H9 (cell line): ENCODE measurements at regions not wholly inside any gene's neighbourhood (a gene's known extent, or its start where the extent isn't known, plus 50 kb on each side); places are given as distances from the start of the nearest gene placed in this dataset.

Experiments
- DNase-seq: peaks from one replicate; pipeline ENCODE4 v3.0.0-alpha.2; 2017
- H2AFZ ChIP-seq: one replicate; pipeline ENCODE4 v1.6.1; 2013; ENCODE audit warnings: mild to moderate bottlenecking, low read length, control low read depth, moderate library complexity
- H2AK5ac ChIP-seq: 2 replicates; pipeline ENCODE4 v1.6.1; 2013; ENCODE audit warnings: low read length, control low read depth, mixed read lengths; ENCODE audit not compliant: insufficient read length
- H2BK120ac ChIP-seq: one replicate; pipeline ENCODE4 v1.6.1; 2013; ENCODE audit warnings: low read depth, mild to moderate bottlenecking, low read length, control low read depth, inconsistent platforms; ENCODE audit not compliant: poor library complexity, severe bottlenecking
- H2BK12ac ChIP-seq: 2 replicates; pipeline ENCODE4 v1.6.1; 2013; ENCODE audit warnings: low read length, control low read depth, mixed read lengths, low read depth; ENCODE audit not compliant: insufficient read length
- H2BK15ac ChIP-seq: 2 replicates; pipeline ENCODE4 v1.6.1; 2013; ENCODE audit warnings: low read depth, low read length, control low read depth
- H2BK20ac ChIP-seq: one replicate; pipeline ENCODE4 v1.6.1; 2013; ENCODE audit warnings: low read depth, mild to moderate bottlenecking, low read length, control low read depth, inconsistent platforms; ENCODE audit not compliant: poor library complexity, severe bottlenecking
- H2BK5ac ChIP-seq: 2 replicates; pipeline ENCODE4 v1.6.1; 2013; ENCODE audit warnings: low read length, control low read depth, mixed read lengths; ENCODE audit not compliant: insufficient read length
- H3K14ac ChIP-seq: 2 replicates; pipeline ENCODE4 v1.6.1; 2013; ENCODE audit warnings: low read length, control low read depth; ENCODE audit not compliant: insufficient read depth
- H3K18ac ChIP-seq: 2 replicates; pipeline ENCODE4 v1.6.1; 2013; ENCODE audit warnings: low read depth, mild to moderate bottlenecking, mixed read lengths, low read length, control low read depth; ENCODE audit not compliant: insufficient read length
- H3K23ac ChIP-seq: 2 replicates; pipeline ENCODE4 v1.6.1; 2013; ENCODE audit warnings: low read length, control low read depth, mixed read lengths, low read depth; ENCODE audit not compliant: insufficient read length
- H3K23me2 ChIP-seq: 2 replicates; pipeline ENCODE4 v1.6.1; 2013; ENCODE audit warnings: low read depth, mild to moderate bottlenecking, mixed read lengths, low read length, control low read depth; ENCODE audit not compliant: insufficient read length, poor library complexity, severe bottlenecking
- H3K27ac ChIP-seq: 2 replicates; pipeline ENCODE4 v1.5.1; 2013; ENCODE audit warnings: low read length, control low read depth, mixed read lengths, low read depth; ENCODE audit not compliant: insufficient read length
- H3K27me3 ChIP-seq: 2 replicates; pipeline ENCODE4 v1.6.1; 2013; ENCODE audit warnings: low read length, control low read depth, inconsistent platforms; ENCODE audit not compliant: insufficient read depth
- H3K4ac ChIP-seq: 2 replicates; pipeline ENCODE4 v1.6.1; 2013; ENCODE audit warnings: low read depth, mild to moderate bottlenecking, control low read depth, inconsistent platforms, low read length, moderate library complexity
- H3K4me1 ChIP-seq: 2 replicates; pipeline ENCODE4 v1.6.1; 2013; ENCODE audit warnings: low read length, control low read depth, inconsistent platforms; ENCODE audit not compliant: insufficient read depth
- H3K4me2 ChIP-seq: 2 replicates; pipeline ENCODE4 v1.6.1; 2013; ENCODE audit warnings: low read length, control low read depth, mixed read lengths; ENCODE audit not compliant: insufficient read length, insufficient read depth
- H3K56ac ChIP-seq: 2 replicates; pipeline ENCODE4 v1.6.1; 2013; ENCODE audit warnings: low read depth, mild to moderate bottlenecking, mixed read lengths, low read length, control low read depth; ENCODE audit not compliant: insufficient read length
- H3K79me1 ChIP-seq: 2 replicates; pipeline ENCODE4 v1.6.1; 2013; ENCODE audit warnings: low read depth, mild to moderate bottlenecking, moderate library complexity, low read length, control low read depth, inconsistent platforms; ENCODE audit not compliant: insufficient read depth, poor library complexity, severe bottlenecking
- H3K79me2 ChIP-seq: 2 replicates; pipeline ENCODE4 v1.6.1; 2013; ENCODE audit warnings: low read length, control low read depth, inconsistent platforms; ENCODE audit not compliant: insufficient read depth
- H3K9ac ChIP-seq: 2 replicates; pipeline ENCODE4 v1.6.1; 2013; ENCODE audit warnings: low read length, control low read depth, mixed read lengths; ENCODE audit not compliant: insufficient read length; ENCODE audit errors: extremely low read depth
- H3K9me3 ChIP-seq: one replicate; pipeline ENCODE4 v1.6.1; 2013; ENCODE audit warnings: low read depth, low read length, inconsistent platforms; ENCODE audit not compliant: control insufficient read depth
- H3T11ph ChIP-seq: one replicate; pipeline ENCODE4 v1.6.1; 2013; ENCODE audit warnings: mild to moderate bottlenecking, low read length, control low read depth, inconsistent platforms
- H4K20me1 ChIP-seq: one replicate; pipeline ENCODE4 v1.6.1; 2013; ENCODE audit not compliant: control insufficient read depth, insufficient read length, insufficient read depth
- H4K5ac ChIP-seq: 2 replicates; pipeline ENCODE4 v1.6.1; 2013; ENCODE audit warnings: low read depth, mild to moderate bottlenecking, mixed read lengths, low read length, control low read depth; ENCODE audit not compliant: insufficient read length
- H4K8ac ChIP-seq: replicated peaks from 2 replicates; pipeline ENCODE4 v1.6.1; 2013; ENCODE audit warnings: low read length, control low read depth, mixed read lengths, low read depth; ENCODE audit not compliant: insufficient read length
- H4K91ac ChIP-seq: 2 replicates; pipeline ENCODE4 v1.6.1; 2013; ENCODE audit warnings: low read depth, mild to moderate bottlenecking, moderate library complexity, mixed read lengths, low read length, control low read depth; ENCODE audit not compliant: insufficient read length
- H3K27ac Mint-ChIP-seq, 3 experiments: 2 replicates in 2 of 3; 3 replicates in 1 of 3; pipeline ENCODE4 v1.8.0; 2020 to 2021; ENCODE audit warnings: mixed read lengths in 3 of 3, mild to moderate bottlenecking in 1 of 3, moderate library complexity in 1 of 3
- H3K27me3 Mint-ChIP-seq: 2 replicates; pipeline ENCODE4 v1.8.0; 2021; ENCODE audit warnings: low read depth, mild to moderate bottlenecking, moderate library complexity, mixed read lengths
- H3K36me3 Mint-ChIP-seq, 3 experiments: 2 replicates in 2 of 3; 3 replicates in 1 of 3; pipeline ENCODE4 v1.8.0; 2020 to 2021; ENCODE audit warnings: low read depth in 3 of 3, mixed read lengths in 3 of 3; ENCODE audit not compliant: insufficient read depth in 1 of 3
- H3K4me1 Mint-ChIP-seq, 2 experiments: 2 replicates each; pipeline ENCODE4 v1.8.0; 2020; ENCODE audit warnings: mixed read lengths in 2 of 2
- H3K4me3 Mint-ChIP-seq, 2 experiments: 2 replicates in 1 of 2; 3 replicates in 1 of 2; pipeline ENCODE4 v1.8.0; 2020 to 2021; ENCODE audit warnings: mild to moderate bottlenecking in 2 of 2, mixed read lengths in 2 of 2, moderate library complexity in 1 of 2
- H3K9me3 Mint-ChIP-seq, 2 experiments: 2 replicates in 1 of 2; 3 replicates in 1 of 2; pipeline ENCODE4 v1.8.0; 2020; ENCODE audit warnings: mild to moderate bottlenecking in 2 of 2, mixed read lengths in 2 of 2, moderate library complexity in 1 of 2
- CTCF ChIP-seq: fragments of 200-600 bp; sonication (generic); conservative IDR thresholded peaks from 3 replicates; pipeline ENCODE4 v1.8.0; 2021; ENCODE audit warnings: antibody characterized with exemption, mild to moderate bottlenecking
- WGBS: extraction: QIAGEN DNeasy Blood & Tissue Kit; methylation state at CpG from one replicate; pipeline ENCODE4 v1.1.7; 2013; ENCODE audit warnings: missing lambda C conversion rate, low lambda C conversion rate, mixed read lengths; ENCODE audit not compliant: insufficient read length; ENCODE audit errors: extremely low coverage; 5-methylcytosine and 5-hydroxymethylcytosine counted together

DNA sequence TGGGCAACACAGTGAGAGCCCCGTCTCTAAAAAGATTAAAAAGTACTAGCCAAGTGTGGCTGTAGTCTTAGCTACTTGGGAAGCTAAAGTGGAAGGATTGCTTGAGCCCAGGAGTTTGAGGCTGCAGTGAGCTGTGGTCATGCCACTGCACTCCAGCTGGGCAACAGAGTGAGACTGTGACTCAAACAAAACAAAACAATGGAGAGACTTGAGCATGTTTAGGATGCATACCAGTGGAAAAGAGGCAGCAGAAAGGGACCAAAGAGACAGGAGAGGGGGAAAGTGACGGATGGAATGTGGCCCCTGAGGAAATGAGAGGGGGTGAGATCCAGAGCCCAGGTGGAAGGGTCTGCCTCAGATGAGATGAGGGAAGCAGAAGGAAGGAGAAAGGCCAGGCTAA lies 358.9 kb downstream of the RPS6KC1 start:
- no peak for DNase-seq
- no peaks in the 10 kb centered on the region for H3K23me2 ChIP-seq
- no peaks in the 10 kb centered on the region for H3K79me2 ChIP-seq
- no peak overlapping the region for H3K4ac ChIP-seq
- no peak overlapping the region for H2BK5ac ChIP-seq
- H2AFZ ChIP-seq = no peak overlapping the region
- no peak overlapping the region for H3K23ac ChIP-seq
- no peaks in the 10 kb centered on the region for H4K20me1 ChIP-seq
- no peak overlapping the region for H3K9ac ChIP-seq
- no peaks in the 10 kb centered on the region for H3K4me1 ChIP-seq
- peak overlapping the region in 1 of 3 experiments; percentile 19; a peak in 1 of 7 replicates for H3K27ac Mint-ChIP-seq
- no peak overlapping the region for H4K5ac ChIP-seq
- H3K9me3 Mint-ChIP-seq = peaks cover 8 to 10% of the 10 kb centered on the region in 2 experiments; a peak in 4 of 5 replicates
- no peak overlapping the region for H3K14ac ChIP-seq
- no peaks in the 10 kb centered on the region for H3K79me1 ChIP-seq
- no peak for TF ChIP-seq CTCF
- no peak overlapping the region for H2AK5ac ChIP-seq
- no CpG with 5 or more reads among the region's 2 CpGs for WGBS
- H2BK15ac ChIP-seq = no peak overlapping the region
- H3K56ac ChIP-seq = no peak overlapping the region
- no peak overlapping the region for H3K4me3 Mint-ChIP-seq
- H3K4me1 Mint-ChIP-seq = peaks cover 9 to 17% of the 10 kb centered on the region in 2 experiments
- H3K9me3 ChIP-seq = no peaks in the 10 kb centered on the region
- peaks cover 5% of the 10 kb centered on the region for H3K27me3 Mint-ChIP-seq
- peaks cover 5 to 10% (median 9%) of the 10 kb centered on the region in 3 experiments; a peak in 4 of 7 replicates for H3K36me3 Mint-ChIP-seq
- H3K18ac ChIP-seq = no peak overlapping the region
- no peak overlapping the region for H3T11ph ChIP-seq
- H2BK20ac ChIP-seq = no peak overlapping the region
- H2BK12ac ChIP-seq = no peak overlapping the region
- H3K27ac ChIP-seq = no peak overlapping the region
- H3K27me3 ChIP-seq = no peaks in the 10 kb centered on the region
- no peak overlapping the region for H3K4me2 ChIP-seq
- no peak overlapping the region for H4K8ac ChIP-seq
- H2BK120ac ChIP-seq = no peak overlapping the region
- no peak overlapping the region for H4K91ac ChIP-seq
